GM21447 (cell line): ENCODE measurements at regions not wholly inside any gene's neighbourhood (a gene's known extent, or its start where the extent isn't known, plus 50 kb on each side); places are given as distances from the start of the nearest gene placed in this dataset.

Source experiments
- ATAC-seq: cut with Tn5 transposase; IDR thresholded peaks from one replicate; pipeline ENCODE4 v1.9.1; 2021; ENCODE audit not compliant: unreplicated experiment

DNA sequence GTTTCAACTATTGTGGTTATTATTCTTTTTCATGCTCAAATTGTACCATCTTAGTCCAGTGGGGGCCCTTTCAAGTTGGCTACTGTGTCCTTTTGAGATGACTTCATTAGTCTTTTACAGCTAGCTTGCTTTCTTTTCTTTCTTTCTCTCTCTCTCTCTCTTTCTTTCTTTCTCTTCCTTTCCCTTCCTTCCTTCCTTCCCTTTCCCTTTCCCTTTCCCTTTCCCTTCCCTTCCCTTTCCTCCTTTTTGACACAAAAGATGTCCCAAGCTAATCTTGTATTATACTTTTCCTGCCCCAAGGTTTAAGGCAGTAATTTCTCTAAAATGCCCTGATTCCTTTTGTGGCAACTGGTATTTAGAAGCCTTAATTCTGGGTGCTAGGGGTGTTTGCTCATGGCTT lies 213.0 kb upstream of the TBC1D5 start:
- ATAC-seq, result no peak

DNA sequence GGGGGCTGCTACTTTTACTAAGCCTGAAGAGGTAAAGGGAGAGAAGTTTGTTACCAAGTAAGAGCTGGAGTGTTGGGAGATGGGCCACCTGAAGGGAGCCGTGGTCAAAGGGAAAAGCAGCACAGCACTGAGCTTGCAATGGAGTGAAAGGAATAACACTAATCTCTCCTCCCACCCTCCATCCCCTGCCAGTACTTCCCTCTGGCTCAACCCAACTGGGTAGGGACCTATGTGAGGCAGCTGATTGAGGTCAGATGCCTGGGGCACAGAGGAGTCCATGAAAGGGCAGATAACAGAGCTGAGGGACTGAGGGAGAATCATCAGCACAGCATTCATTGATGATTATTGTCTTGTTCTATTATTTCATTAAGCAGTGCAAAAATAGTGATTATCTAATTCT lies 212.4 kb upstream of the TBC1D5 start:
- no peak for ATAC-seq

DNA sequence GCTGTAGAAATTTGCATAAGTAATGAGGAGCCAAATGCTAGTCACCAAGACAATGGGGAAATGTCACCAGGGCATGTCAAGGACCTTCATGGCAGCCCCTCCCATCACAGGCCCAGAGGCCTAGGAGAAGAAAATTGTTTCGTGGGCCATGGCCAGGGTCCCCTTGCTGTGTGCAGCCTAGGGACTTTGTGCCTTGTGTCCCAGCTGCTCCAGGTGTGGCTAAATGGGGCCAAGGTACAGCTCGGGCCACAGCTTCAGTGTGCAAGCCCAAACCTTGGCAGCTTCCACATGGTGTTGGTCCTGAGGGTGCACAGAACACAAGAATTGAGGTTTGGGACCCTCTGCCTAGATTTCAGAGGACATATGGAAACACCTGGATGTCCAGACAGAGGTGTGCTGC lies 208.8 kb upstream of the TBC1D5 start:
- ATAC-seq, result no peak

DNA sequence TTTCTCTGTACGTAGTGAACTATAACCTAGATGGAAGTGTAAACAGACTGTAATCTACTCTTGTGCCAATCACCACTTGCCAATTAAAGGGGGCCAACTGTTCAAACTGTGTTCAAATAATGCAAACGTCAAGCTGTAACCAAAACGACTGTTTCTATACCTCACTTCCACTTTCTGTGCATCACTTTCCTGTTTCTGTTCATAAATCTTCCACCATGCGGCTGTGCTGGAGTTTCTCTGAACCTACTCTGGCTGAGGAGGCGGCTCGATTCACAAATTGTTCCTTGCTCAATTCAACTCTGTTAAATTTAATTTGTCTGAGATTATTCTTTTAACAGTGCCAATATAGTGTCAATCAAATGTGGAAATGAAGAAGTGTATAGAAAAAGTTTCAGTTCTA lies 206.7 kb upstream of the TBC1D5 start:
- ATAC-seq, result no peak

DNA sequence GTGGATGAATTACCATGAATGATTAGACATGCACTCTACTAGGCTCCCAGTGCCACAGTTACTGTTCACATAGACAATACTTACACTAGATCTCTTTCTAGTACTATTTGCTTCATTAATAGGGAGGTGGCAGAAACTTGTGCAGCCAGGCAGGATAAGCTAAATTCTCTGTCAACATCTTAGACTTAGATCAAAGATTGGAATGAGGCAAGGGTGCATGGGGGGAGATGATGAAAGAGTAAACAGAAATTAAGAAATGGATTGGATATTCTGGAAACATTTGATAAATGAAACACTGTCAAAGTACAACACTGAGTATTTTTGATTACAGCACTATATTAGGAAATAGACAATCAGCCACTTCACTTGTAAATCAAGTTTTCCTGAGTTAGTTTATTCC lies 205.4 kb upstream of the TBC1D5 start:
- no peak for ATAC-seq

DNA sequence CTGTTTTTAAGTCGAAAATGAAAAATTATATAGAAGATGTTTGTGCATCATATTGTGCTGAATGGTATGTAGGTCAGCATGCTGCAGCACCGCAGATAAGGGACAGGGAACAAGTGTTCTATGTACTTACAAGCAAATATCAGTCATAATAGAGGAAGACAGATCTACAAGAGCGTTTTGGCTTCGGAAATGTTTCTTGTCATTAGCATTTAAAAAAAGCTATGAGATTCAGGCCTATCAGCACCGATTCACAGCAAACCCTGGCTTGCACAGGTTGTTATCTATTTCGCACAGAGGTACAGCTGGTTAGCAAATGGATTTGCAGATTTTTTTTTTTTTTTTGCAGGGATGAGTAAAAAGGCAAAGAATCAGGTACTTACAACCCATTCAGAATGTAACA lies 204.2 kb upstream of the TBC1D5 start:
- no peak for ATAC-seq

DNA sequence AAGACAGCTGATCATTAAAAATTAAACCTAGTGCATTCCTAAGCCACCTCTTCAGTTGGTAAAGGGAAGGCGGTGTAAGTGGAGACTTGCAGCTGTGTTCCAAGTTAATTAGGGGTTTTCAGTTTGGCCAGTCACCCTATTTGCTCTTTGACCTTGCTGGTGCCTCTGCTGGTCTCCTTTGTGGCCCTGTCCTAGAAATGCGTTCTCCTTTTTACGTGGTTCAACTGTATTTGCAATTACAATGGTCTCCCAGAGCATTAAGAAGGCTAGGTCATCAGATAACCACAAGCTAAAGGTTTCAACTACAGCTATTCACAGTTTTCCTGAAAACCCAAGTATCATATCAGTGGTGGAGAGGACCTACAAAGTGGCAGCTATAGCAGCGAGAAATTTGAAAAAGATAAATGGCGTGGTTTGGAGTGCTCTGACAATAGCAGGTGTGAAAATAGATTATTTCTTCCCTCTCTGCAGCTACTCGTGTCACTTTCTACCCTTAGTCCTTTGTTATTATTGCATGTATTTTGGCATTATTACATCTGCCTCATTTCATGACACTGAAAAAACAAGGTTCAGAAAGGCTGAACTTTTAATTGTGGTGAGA lies 203.5 kb upstream of the TBC1D5 start:
- no peak for ATAC-seq

DNA sequence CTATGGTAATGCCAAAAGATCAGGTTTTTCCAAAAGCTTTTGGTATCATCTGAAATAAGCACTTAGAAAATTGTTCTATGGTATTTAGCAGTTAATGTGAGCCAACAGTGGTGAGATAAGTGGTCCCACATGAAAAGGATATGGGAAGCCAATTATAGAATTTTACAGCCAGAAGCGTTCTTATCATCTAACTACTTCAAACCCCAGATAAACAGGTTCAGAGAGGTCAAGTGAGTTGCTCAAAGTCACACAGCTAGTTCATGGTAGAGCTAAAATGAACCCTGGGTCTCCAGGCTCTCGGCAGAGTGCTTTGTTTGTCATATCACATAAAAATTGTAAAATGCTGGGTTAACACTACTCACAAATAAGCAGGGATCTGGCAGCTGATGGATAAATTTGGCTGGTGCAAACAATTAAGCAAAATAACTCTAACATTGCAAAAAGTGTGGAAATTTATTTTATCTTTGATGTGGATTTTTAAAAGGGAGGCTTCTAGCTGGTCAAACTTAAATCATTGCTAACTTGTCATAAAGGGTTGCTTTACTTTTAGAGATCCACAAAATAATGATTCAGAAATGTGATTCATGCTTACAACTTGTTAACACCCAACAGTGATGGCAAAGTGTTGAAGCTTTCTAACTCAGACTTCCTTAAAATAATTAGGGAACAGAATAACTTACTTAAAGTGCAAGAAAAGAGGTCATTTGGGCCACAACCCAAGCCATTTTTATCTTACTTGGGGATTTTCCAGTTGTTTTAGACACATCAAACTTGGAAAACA lies 202.8 kb upstream of the TBC1D5 start:
- no peak for ATAC-seq

DNA sequence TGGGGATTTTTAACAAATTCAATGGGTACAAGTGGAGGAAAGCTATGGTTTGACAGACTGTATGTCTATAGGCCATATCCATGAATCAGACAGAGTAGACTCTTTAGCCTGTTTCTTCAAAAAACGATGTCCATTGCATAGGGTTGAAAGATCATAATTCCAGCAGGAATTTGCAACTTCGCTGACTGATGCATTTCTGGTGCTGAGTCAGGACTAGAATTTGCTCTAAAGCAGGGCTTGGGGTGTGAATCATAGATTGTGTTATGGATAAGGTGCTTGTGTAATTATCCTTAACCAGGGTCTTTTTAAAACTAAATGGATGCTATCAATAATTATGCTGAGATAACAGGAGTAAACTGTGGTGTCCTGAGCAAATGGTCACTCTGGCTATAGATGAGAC lies 200.4 kb upstream of the TBC1D5 start:
- no peak for ATAC-seq

DNA sequence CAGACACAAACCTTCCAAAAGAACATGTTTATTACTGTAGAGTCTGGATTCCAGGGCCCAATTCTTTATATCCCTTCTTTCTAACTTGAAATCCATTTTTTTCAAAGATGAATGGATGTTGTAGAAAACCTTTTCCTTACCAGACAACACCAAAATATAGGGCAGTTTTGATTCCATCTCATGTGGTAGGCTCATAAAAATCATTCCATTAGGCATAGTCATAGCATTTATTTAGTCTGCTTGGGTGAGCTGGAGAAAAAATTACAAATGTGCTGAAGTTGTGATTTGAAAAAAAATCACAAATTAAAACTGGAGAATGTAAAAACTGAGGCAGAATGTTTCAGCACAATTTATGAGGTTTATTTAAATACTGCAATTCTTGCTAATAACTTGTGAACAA lies 199.3 kb upstream of the TBC1D5 start:
- no peak for ATAC-seq

DNA sequence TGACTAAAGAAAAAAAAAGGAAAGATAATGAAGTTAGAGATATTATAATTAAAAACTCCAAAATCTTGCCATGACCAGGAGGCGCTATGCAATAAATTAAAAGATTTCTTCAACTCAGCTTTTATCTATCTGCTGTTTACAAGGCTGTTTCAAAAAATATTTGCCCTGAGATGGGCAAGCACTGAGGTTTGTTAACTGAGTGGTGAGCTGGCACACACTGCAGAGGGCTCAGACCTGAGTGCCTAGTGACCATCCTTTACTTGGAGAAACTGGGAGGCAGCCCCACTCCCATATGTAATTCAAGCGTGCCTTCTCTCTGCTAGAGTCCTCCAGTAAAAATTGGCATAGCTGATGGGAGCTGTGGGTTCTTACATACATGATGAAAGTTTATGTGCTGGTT lies 198.7 kb upstream of the TBC1D5 start:
- no peak for ATAC-seq

DNA sequence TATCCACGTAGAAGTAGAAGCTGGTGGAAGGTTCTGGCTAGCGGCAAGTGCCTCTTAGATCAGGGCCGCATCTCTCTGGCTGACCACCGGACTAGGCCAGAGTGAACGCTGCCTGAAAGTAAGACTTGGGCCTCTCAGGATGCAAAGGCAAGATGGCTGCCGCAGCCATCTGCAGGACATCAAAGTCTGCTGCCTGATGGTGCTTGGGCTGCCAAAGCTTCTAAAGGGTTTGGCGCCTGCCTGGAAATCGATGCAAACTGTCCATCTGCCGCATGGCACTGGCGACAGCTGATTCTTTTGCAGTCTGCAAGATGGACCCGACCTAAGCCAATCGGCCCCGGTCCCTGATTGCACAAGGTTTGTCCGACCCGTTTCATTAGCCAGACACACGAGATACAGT lies 196.7 kb upstream of the TBC1D5 start:
- no peak for ATAC-seq

DNA sequence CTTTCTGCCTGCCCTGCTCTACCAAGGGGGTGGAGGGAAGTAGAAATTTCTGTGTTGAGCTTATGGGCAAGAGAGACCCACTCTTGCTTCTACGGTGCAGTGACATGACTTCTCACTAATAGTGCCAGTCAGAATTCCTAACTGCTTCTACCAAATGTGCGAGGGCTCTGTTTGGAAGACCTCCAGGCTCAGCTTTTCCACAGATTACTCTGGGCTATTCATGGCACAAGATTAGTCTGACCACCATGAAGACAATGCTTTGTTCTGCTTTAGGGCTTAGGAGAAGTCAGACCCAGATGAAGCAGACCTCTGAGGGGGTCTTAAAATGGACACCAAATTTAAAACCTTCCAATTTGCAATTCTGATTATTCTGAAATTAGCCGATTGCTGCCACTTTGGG lies 195.9 kb upstream of the TBC1D5 start:
- ATAC-seq, result no peak

DNA sequence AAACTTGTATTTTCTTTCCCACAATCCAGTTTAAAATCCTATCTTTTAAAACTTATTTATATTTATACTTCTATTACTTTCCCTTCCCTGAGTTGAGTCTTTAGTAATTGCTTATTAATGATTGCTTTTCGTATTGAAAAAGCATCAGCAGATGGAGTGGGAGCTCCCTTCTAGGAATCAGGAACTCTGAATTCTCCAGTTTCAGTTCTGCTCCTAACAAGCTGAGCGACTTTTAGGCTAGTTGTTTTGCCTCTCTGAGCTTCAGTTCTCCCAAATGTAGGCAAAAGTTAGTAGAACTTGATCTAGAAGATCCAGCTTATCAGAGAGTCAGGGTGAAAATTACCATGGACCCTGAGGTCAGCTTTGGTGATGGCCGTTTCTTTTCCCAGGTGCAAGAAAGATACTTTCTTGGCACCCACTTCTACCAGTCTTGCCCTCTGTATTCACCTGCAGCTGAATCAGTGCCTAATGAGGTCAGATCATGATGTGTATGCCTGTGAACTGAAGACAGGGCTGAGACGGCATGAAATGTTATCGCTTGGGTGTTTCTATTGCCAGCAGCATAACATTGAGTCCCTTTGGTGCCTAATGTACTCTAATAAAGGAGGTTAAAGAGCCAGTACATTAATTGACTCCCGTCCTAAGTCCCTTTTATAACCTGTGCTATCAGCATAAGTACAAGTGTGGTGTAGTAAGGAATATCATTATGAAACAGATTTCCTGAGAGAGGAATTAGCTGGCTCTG lies 194.5 kb upstream of the TBC1D5 start:
- no peak for ATAC-seq

DNA sequence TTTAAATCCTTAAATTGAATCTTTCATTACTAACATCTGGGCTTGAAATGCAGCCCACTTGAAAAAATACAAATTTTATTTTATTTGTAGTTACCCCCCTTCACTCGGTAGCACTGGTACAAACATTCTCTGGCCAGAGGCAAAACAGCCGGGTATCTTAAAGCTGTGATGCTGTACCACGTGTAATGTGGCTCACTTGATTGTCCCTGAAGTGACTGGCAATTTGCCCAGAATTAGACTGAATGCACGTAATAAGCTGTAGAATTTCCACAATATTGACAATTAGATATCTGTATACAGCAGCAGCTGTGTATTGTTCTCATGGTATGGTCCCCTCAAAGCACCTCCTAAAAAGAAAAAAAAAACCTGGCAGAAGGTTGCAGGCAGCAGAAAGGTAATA lies 192.8 kb upstream of the TBC1D5 start:
- ATAC-seq, result no peak

DNA sequence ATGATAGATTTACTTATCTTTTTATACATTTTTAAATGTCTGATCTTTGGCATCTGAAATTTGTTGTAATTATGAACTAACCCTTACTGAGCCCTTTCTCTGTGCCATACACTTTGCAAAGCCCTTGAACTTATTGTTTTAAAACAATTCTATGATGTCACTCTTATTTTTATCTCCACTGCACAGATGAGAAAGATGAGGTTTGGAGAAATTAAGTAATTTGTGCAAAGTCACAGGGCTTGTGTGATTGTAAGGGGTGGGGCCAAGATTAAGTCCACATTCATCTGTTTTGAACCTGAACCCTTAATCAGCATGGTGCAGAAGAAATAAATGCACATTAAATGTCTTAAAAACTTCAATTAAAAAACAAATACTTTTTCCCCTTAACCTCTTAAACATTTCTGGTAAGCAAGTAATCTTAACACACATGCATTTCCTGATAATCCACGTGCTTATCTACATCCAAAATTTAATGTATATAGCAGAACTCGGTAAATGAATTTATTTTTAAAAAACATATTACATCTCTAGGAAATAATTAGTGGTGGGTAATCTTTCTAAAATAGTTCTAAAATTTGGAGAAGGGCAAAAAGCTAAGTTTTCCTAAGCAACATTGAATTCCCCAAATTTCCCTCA lies 189.8 kb upstream of the TBC1D5 start:
- no peak for ATAC-seq

DNA sequence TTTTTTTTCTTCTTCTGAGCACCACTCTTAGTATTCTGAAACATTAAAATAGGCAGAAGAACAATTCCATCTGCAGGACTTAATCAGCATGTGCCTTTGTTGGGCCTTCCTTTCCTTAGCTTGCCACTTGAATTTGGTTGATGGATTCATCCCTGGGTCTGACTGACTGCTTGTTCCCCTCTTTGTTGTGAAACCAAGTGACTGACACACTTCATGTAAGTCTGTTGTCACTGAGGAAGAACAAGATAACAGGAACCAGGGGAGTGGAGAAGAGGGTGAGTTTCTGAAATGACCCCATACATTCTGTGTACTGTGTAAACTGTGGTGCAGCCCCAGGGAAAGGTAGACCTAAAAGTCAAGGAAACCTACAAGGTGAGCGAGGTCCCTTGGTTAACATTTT lies 188.7 kb upstream of the TBC1D5 start:
- ATAC-seq, result no peak

DNA sequence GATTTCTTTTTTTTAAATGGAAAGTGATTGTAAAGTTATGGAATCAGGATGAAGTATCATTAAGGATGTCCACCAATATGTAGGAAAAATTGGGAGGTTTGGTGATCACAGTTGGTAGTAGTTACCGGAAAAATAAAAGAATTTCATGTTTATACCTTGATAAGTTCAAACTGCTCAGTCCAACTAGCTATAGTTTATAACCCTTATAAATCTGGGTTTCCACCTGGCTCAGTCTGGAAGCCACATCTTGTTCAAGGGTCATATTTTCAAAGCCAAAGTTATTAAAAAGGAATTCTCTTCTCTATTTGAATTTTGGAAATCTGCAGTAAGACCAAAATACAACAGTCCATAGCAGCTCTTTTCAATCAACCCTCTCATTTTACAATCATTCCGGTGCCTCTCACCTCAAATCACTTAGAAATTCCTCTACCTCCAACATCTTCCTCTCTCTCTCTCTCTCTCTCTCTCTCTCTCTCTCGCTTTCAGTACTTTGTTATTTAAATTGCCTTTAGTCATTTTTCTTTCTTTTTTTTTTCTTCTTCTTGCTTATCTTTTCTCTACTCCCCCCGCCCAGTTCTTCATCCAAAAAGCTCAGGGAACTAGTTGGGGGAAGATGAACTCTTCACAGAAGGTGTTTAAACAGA lies 186.2 kb upstream of the TBC1D5 start:
- no peak for ATAC-seq

DNA sequence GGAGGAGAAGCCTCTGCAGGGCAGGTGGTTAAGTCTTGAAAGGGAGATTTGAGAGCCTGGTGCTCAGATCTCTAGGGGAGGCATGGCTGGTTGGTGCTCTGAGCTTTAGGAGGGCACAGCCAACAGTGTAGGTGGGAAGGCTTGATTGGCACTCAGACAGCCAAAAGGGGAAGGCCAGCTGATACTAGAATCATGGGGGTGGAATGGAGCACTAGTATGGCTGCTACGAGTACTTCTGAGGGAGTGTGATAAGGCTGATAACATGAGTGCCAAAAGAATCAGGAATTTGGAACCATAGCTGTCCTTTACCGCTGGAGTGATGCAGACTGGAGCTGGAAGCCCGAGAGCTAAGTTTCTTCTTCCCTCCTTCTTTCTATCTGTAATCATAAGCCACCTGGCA lies 184.6 kb upstream of the TBC1D5 start:
- no peak for ATAC-seq

DNA sequence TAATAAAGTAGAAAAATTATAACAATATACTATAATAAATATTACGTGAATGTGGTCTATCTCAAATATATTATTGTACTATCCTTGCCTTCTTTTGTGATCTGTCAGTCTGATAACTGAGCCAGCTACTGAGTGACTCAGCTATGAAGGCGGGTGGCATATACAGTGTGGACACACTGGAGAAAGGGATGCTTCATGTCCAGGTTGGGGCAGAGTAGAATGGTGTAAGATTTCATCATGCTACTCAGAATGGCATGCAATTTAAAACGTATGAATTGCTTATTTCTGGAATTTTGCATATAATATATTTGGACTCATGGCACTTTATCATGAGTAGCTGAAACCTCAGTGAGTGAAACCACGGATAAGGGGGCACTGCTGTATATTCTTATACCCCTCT lies 172.9 kb upstream of the TBC1D5 start:
- no peak for ATAC-seq

DNA sequence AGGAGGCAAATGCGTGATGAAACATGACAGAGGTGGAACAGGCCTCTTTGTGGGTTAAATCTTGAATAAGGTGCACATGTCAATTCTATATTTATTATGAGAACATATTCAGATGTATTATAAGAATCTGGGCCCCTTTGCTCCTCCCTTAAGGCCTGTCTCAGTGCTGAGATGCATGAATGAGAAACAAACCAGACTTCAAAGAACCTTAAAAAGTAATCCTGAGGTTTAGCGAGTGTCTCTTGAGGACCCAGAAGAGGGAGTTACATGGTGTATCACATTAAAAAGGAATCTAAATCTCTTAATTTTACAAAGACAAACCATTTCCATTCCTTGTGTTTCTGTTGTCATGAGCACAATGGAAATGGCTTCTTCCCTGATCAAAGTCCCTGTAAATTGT lies 170.9 kb upstream of the TBC1D5 start:
- no peak for ATAC-seq
